Duodenal mucosa (tissue), 2 donors: ENCODE measurements at regions not wholly inside any gene's neighbourhood (a gene's known extent, or its start where the extent isn't known, plus 50 kb on each side); places are given as distances from the start of the nearest gene placed in this dataset.
A peak's percentile ranks its signal among the peaks of the same experiment; 100 is the strongest.

Source experiments
- H3K27ac ChIP-seq: one replicate; pipeline ENCODE4 v1.7.0; 2013; ENCODE audit warnings: low read depth, low read length
- H3K27me3 ChIP-seq, 2 donors: one replicate each; pipeline ENCODE4 v1.7.0; 2013; ENCODE audit warnings: low read length in 2 of 2, control low read depth in 1 of 2; ENCODE audit not compliant: insufficient read depth in 2 of 2, control insufficient read depth in 1 of 2
- H3K36me3 ChIP-seq, 2 donors: one replicate each; pipeline ENCODE4 v1.7.0; 2013; ENCODE audit warnings: low read length in 2 of 2, control low read depth in 1 of 2; ENCODE audit not compliant: insufficient read depth in 2 of 2, control insufficient read depth in 1 of 2
- H3K4me1 ChIP-seq, 2 donors: one replicate each; pipeline ENCODE4 v1.7.0; 2013; ENCODE audit warnings: low read length in 2 of 2, control low read depth in 1 of 2; ENCODE audit not compliant: insufficient read depth in 2 of 2, control insufficient read depth in 1 of 2
- H3K4me3 ChIP-seq, 2 donors: one replicate each; pipeline ENCODE4 v1.7.0; 2013; ENCODE audit warnings: low read length in 2 of 2, low read depth in 1 of 2
- H3K9ac ChIP-seq, 2 donors: one replicate each; pipeline ENCODE4 v1.7.0; 2013; ENCODE audit warnings: low read length in 2 of 2, low read depth in 1 of 2
- H3K9me3 ChIP-seq, 2 donors: one replicate each; pipeline ENCODE4 v1.7.0; 2013; ENCODE audit warnings: low read length in 2 of 2, control low read depth in 1 of 2; ENCODE audit not compliant: control insufficient read depth in 1 of 2

- peaks cover 3 to 4% of the 10 kb centered on the region in 2 donors for H3K4me1 ChIP-seq
- H3K4me3 ChIP-seq: no peak overlapping the region
- H3K9me3 ChIP-seq: no peaks in the 10 kb centered on the region
- H3K9ac ChIP-seq: no peak overlapping the region
- peaks cover 0 to 3% of the 10 kb centered on the region in 2 donors for H3K27me3 ChIP-seq
- no peak overlapping the region for H3K27ac ChIP-seq
- no peaks in the 10 kb centered on the region for H3K36me3 ChIP-seq
Observed at GRCh38 chr1:94339206-94339927, 78.8 kb upstream of the ABCD3 start.

- Histone ChIP-seq H3K36me3 (no peaks in the 10 kb centered on the region), H3K4me3 (no peak overlapping the region), H3K9me3 (no peaks in the 10 kb centered on the region), H3K27me3 (peaks cover 0 to 3% of the 10 kb centered on the region in 2 donors), H3K4me1 (no peaks in the 10 kb centered on the region), H3K27ac (no peak overlapping the region), H3K9ac (no peak overlapping the region)
Observed at GRCh38 chr1:94336991-94337390, 81.2 kb upstream of the ABCD3 start.

DNA sequence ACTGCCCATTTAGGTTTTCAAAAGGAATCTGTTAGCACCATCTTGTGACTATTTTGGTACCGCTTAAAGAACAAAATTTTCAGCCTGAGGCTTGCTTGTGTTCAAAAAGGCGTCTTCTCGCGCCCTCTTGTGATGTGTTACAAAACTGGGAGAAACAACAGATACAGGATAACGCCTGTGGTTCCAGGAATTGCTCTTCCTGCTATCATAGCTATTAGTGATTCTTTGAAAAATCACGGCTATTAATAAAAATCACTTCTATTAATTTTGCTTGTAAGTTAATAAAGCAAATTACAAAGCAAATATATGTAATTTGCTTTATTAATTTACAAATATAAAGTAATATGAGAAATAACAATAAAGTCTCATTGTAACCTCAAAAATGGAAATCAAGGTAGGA is 82.2 kb upstream of the ABCD3 start:
- Histone ChIP-seq H3K27ac (no peak overlapping the region), H3K9me3 (no peaks in the 10 kb centered on the region), H3K9ac (no peak overlapping the region), H3K4me1 (no peaks in the 10 kb centered on the region), H3K4me3 (no peak overlapping the region), H3K36me3 (no peaks in the 10 kb centered on the region), H3K27me3 (no peaks in the 10 kb centered on the region)

- Histone ChIP-seq H3K9me3 (no peaks in the 10 kb centered on the region), H3K27ac (no peak overlapping the region), H3K27me3 (no peaks in the 10 kb centered on the region), H3K4me1 (no peaks in the 10 kb centered on the region), H3K4me3 (no peak overlapping the region), H3K9ac (no peak overlapping the region), H3K36me3 (no peaks in the 10 kb centered on the region)
Observed at GRCh38 chr1:94335447-94335846, 82.7 kb upstream of the ABCD3 start.

- H3K4me3 ChIP-seq: no peak overlapping the region
- no peak overlapping the region for H3K9ac ChIP-seq
- H3K4me1 ChIP-seq: no peaks in the 10 kb centered on the region
- H3K36me3 ChIP-seq: no peaks in the 10 kb centered on the region
- H3K27ac ChIP-seq: no peak overlapping the region
- no peaks in the 10 kb centered on the region for H3K9me3 ChIP-seq
- no peaks in the 10 kb centered on the region for H3K27me3 ChIP-seq
Observed at GRCh38 chr1:94334764-94335163, 83.4 kb upstream of the ABCD3 start.

DNA sequence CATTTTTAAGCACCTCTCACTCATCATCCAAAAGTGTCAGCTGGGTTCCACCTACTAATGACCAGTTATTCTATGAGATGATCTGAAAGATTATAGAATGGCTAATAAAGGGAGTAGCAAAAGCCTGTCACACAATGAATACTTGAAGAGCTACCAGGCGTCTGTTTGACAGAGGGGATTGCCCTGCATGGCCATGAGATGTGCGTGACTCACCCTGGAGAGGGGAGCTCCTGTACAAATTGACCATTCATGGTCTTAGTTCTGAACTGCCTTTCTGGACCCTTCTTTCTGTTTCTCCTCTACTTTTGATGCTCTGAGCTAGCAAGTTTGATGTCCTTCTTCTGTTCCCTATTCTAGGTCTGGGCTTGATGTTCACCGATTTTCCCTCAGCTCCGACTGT is 85.2 kb upstream of the ABCD3 start:
- Histone ChIP-seq H3K9me3 (no peaks in the 10 kb centered on the region), H3K27ac (no peak overlapping the region), H3K27me3 (peaks cover 0 to 4% of the 10 kb centered on the region in 2 donors), H3K36me3 (no peaks in the 10 kb centered on the region), H3K9ac (no peak overlapping the region), H3K4me3 (no peak overlapping the region), H3K4me1 (no peaks in the 10 kb centered on the region)

GRCh38 chr1:94332516-94332915 is 85.7 kb upstream of the ABCD3 start:
- Histone ChIP-seq H3K9me3 (no peaks in the 10 kb centered on the region), H3K4me3 (no peak overlapping the region), H3K27me3 (peaks cover 0 to 5% of the 10 kb centered on the region in 2 donors), H3K27ac (no peak overlapping the region), H3K4me1 (peaks cover 0 to 2% of the 10 kb centered on the region in 2 donors), H3K36me3 (no peaks in the 10 kb centered on the region), H3K9ac (no peak overlapping the region)

DNA sequence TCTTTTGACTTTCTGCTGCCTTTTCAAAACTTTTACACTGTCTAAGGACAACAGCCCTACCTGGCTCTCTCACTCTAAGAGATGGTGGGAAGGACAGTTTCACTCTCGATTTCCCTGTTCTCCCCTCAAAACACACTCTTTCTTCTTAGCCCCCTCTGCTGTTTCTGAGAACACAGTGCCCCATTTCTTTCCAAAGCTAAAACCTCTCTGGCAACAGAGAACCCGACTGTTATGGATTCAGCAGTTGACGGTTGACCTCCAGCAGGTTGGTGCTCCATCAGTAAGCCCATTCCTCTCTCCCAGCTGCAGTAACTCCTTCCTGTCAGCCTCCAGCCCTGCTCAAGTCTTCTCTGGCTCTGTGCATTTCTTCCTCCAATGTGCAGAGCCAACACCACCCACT is 88.2 kb upstream of the ABCD3 start:
- Histone ChIP-seq H3K4me1 (peaks cover 0 to 9% of the 10 kb centered on the region in 2 donors), H3K27me3 (peaks cover 0 to 5% of the 10 kb centered on the region in 2 donors), H3K27ac (no peak overlapping the region), H3K9me3 (no peaks in the 10 kb centered on the region), H3K36me3 (no peaks in the 10 kb centered on the region), H3K4me3 (no peak overlapping the region), H3K9ac (no peak overlapping the region)

GRCh38 chr1:94329276-94329675 is 88.9 kb upstream of the ABCD3 start:
- Histone ChIP-seq H3K27me3 (peaks cover 0 to 5% of the 10 kb centered on the region in 2 donors), H3K4me1 (peaks cover 0 to 10% of the 10 kb centered on the region in 2 donors), H3K9me3 (no peaks in the 10 kb centered on the region), H3K36me3 (no peaks in the 10 kb centered on the region), H3K4me3 (no peak overlapping the region), H3K9ac (no peak overlapping the region), H3K27ac (no peak overlapping the region)

DNA sequence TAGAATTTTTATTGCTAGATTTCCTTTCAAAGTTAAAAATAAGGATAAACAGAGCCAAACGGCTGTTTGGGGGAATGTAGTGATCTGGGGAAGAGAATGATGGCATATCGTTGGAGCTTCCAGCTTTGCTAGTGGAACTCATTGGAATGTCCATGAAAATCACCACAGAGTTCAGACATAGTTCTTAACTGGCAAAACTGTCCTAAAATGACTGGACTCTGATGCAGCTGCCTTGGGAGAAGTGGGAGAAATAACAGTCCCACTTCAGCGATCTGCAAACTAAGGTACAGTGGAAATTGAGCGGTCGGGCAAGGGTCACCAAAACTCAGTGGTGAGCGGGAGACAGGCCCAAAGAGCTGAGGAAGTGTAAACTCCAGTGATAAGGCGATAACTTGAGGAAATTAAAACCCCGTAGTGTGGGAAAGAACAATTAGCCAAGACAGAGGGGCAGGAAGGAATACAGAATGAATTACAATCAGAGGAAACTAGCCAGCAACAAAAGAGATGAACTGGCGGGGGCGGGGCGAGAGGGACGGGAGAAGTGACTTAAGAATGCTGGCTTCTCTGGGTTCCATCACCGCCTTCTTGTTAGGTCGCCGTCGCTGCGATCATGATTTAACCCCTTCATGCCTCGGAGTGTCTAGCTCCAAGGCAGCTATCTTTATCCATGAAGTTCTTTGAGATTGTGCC is 89.8 kb upstream of the ARHGAP29 start:
- Histone ChIP-seq H3K9me3 (no peaks in the 10 kb centered on the region), H3K4me3 (no peak overlapping the region), H3K9ac (no peak overlapping the region), H3K27ac (peak overlapping the region; percentile 33), H3K36me3 (no peaks in the 10 kb centered on the region), H3K27me3 (peaks cover 0 to 5% of the 10 kb centered on the region in 2 donors), H3K4me1 (peaks cover 0 to 13% of the 10 kb centered on the region in 2 donors)
